ENCODE measurements at regions not wholly inside any gene's neighbourhood (a gene's known extent, or its start where the extent isn't known, plus 50 kb on each side); places are given as distances from the start of the nearest gene placed in this dataset.

GRCh38 chr3:38998086-38998485 is 53.7 kb downstream of the SCN11A start:
- H3K27ac ChIP-seq (ENCODE audit: low read depth, low read length) = no peak overlapping the region
- CTCF ChIA-PET (ENCODE audit: partially characterized antibody) = interaction anchor here (1.2 to 1.3 kb wide), 2 partner anchors 15 to 18 kb away, joined by 3 read pairs; no protein-coding TSS in a partner anchor
- no peak for FAIRE-seq

More at GRCh38 chr3:38998086-38998485, 53.7 kb downstream of the SCN11A start:
- H3K36me3 ChIP-seq (ENCODE audit: control insufficient read depth in 2 of 4, insufficient read depth in 4 of 4, low read length in 3 of 4) = no peaks in the 10 kb centered on the region
- no peak overlapping the region for H3K56ac ChIP-seq (replicated peaks; ENCODE audit: insufficient read length, low read depth, low read length)
- H3K14ac ChIP-seq (ENCODE audit: insufficient read length) = no peak overlapping the region
- H2BK12ac ChIP-seq (ENCODE audit: low read depth, low read length) = no peak overlapping the region
- no peak overlapping the region for H3K4me2 ChIP-seq (ENCODE audit: insufficient read depth in 1 of 2, low read depth in 2 of 2, low read length in 2 of 2)
- no peak overlapping the region for H4K8ac ChIP-seq (ENCODE audit: extremely low read depth, insufficient read depth, low read length)
- H3K27me3 ChIP-seq (replicated peaks in 1 of 4; ENCODE audit: control insufficient read depth in 3 of 4, extremely low read depth in 1 of 4, insufficient read depth in 3 of 4, low read length in 3 of 4) = no peaks in the 10 kb centered on the region
- no peaks in the 10 kb centered on the region for H3K79me1 ChIP-seq (ENCODE audit: low read depth, low read length)
- no peak overlapping the region for H3K18ac ChIP-seq (ENCODE audit: extremely low read depth, low read length)
- H2BK5ac ChIP-seq (ENCODE audit: low read depth, low read length) = no peak overlapping the region
- H4K91ac ChIP-seq (replicated peaks; ENCODE audit: insufficient read length, low read length) = no peak overlapping the region
- H3K23me2 ChIP-seq (ENCODE audit: low read depth, low read length) = no peaks in the 10 kb centered on the region
- H3K9me3 ChIP-seq (ENCODE audit: insufficient read depth in 2 of 2, low read depth in 1 of 2, low read length in 1 of 2) = no peaks in the 10 kb centered on the region
- no peak overlapping the region for H2AK5ac ChIP-seq (ENCODE audit: low read depth, low read length)
- no peak for TF ChIP-seq CEBPB (IDR thresholded peaks at IDR 0.05; ENCODE audit: low read depth, low read length)
- no peak for TF ChIP-seq RAD21 (IDR thresholded peaks at IDR 0.05 in 1 of 2, conservative IDR thresholded peaks at IDR 0.05 in 1 of 2; ENCODE audit: low read depth in 2 of 2, low read length in 2 of 2)
- no peak for TF ChIP-seq ZNF274 (IDR thresholded peaks at IDR 0.05; ENCODE audit: borderline replicate concordance, extremely low read depth, low read length)
- no peak for TF ChIP-seq JUND (IDR thresholded peaks at IDR 0.05; ENCODE audit: low read length)
- TF ChIP-seq, protein P1, sequence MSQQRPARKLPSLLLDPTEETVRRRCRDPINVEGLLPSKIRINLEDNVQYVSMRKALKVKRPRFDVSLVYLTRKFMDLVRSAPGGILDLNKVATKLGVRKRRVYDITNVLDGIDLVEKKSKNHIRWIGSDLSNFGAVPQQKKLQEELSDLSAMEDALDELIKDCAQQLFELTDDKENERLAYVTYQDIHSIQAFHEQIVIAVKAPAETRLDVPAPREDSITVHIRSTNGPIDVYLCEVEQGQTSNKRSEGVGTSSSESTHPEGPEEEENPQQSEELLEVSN (IDR thresholded peaks at IDR 0.05) = no peak
- TF ChIP-seq HDAC6 (IDR thresholded peaks at IDR 0.05; ENCODE audit: low read depth, low read length) = no peak
- no peak for TF ChIP-seq YY1 (IDR thresholded peaks at IDR 0.05; ENCODE audit: low read depth, low read length)
- TF ChIP-seq SIN3A (conservative IDR thresholded peaks at IDR 0.05 in 1 of 2, IDR thresholded peaks at IDR 0.05 in 1 of 2; ENCODE audit: low read depth in 1 of 2, low read length in 2 of 2) = no peak
- TF ChIP-seq BRCA1 (IDR thresholded peaks at IDR 0.05; ENCODE audit: low read depth, low read length) = no peak
- TF ChIP-seq POU5F1 (IDR thresholded peaks at IDR 0.05; ENCODE audit: low read depth, low read length) = no peak
- TF ChIP-seq MAFK (IDR thresholded peaks at IDR 0.05; ENCODE audit: low read depth, low read length) = no peak
- no peak for TF ChIP-seq NANOG (IDR thresholded peaks at IDR 0.05; ENCODE audit: insufficient read depth, low read depth, low read length, poor library complexity, severe bottlenecking)
- no peak for TF ChIP-seq SIX5 (IDR thresholded peaks at IDR 0.05; ENCODE audit: low read depth, low read length)
- no peak for TF ChIP-seq EP300 (IDR thresholded peaks at IDR 0.05; ENCODE audit: borderline replicate concordance in 1 of 2, low read depth in 2 of 2, low read length in 2 of 2)
- no peak overlapping the region for H2BK15ac ChIP-seq (ENCODE audit: low read length)
- H3K4me3 ChIP-seq (ENCODE audit: extremely low read depth in 1 of 4, insufficient read depth in 2 of 4, low read depth in 3 of 4, low read length in 4 of 4) = no peak overlapping the region
- H2AFZ ChIP-seq (ENCODE audit: low read length) = no peak overlapping the region
- POLR2A ChIA-PET (ENCODE audit: partially characterized antibody) = no interaction called here
- no peak for DNase-seq (ENCODE audit: low read depth in 1 of 2, low spot score in 2 of 2)
- no peak overlapping the region for H2BK120ac ChIP-seq (replicated peaks; ENCODE audit: low read depth, low read length)
- 84% methylated on average over 3 of the region's 3 CpGs; no CpG with 5 or more reads in 1 of the 2 experiments for WGBS, 2 experiments (ENCODE audit: extremely low coverage in 1 of 2, insufficient coverage in 1 of 2, insufficient read length in 1 of 2, insufficient replicate concordance in 2 of 2, low coverage in 1 of 2, low lambda C conversion rate in 2 of 2, missing lambda C conversion rate in 1 of 2)
- no peaks in the 10 kb centered on the region for H3K79me2 ChIP-seq (ENCODE audit: control insufficient read depth in 1 of 2, insufficient read depth in 2 of 2, low read length in 2 of 2)
- no peaks in the 10 kb centered on the region for H4K20me1 ChIP-seq (replicated peaks in 1 of 2; ENCODE audit: control insufficient read depth in 1 of 2, insufficient read depth in 2 of 2, low read length in 2 of 2)
- no peak overlapping the region for H3K9ac ChIP-seq (replicated peaks in 1 of 4; ENCODE audit: extremely low read depth in 1 of 4, low read depth in 3 of 4, low read length in 3 of 4)
- H2BK20ac ChIP-seq (ENCODE audit: low read length) = no peak overlapping the region
- H3K4me1 ChIP-seq (replicated peaks in 1 of 4; ENCODE audit: control insufficient read depth in 3 of 4, insufficient read depth in 4 of 4, low read length in 3 of 4) = no peaks in the 10 kb centered on the region; a peak in 1 of 7 replicates
- no peak overlapping the region for H4K5ac ChIP-seq (ENCODE audit: insufficient read length, low read depth, low read length)
- no peak overlapping the region for H3K4ac ChIP-seq (replicated peaks; ENCODE audit: insufficient read length, low read depth, low read length)
- H3K23ac ChIP-seq (ENCODE audit: insufficient read length) = no peak overlapping the region

Measured in H1 (cell line).